ENCODE measurements at regions not wholly inside any gene's neighbourhood (a gene's known extent, or its start where the extent isn't known, plus 50 kb on each side); places are given as distances from the start of the nearest gene placed in this dataset.

GRCh38 chr5:162209005-162209605 lies 141.5 kb downstream of the GABRG2 start:
- CTCF ChIA-PET, result interaction anchor here (0.7 kb wide), 2 partner anchors 9 to 870 kb away, joined by 3 read pairs; no protein-coding TSS in a partner anchor
- POLR2A ChIA-PET, result no interaction called here
- Mint-ChIP-seq H3K4me3 (no peak overlapping the region), H3K27me3 (no peaks in the 10 kb centered on the region), H3K36me3 (ENCODE audit: low read depth) (no peaks in the 10 kb centered on the region), H3K9me3 (ENCODE audit: low read depth) (peaks cover 2% of the 10 kb centered on the region), H3K27ac (no peak overlapping the region), H3K4me1 (no peaks in the 10 kb centered on the region)
- DNase-seq (peak; percentile 24), ATAC-seq (peak; percentile 58)
- intact Hi-C loops (cut with DNase I, micrococcal nuclease), result no loop called here

- Mint-ChIP-seq H3K4me3 (no peak overlapping the region), H3K4me1 (no peaks in the 10 kb centered on the region), H3K27me3 (no peaks in the 10 kb centered on the region), H3K9me3 (ENCODE audit: low read depth) (peaks cover 2% of the 10 kb centered on the region), H3K36me3 (ENCODE audit: low read depth) (no peaks in the 10 kb centered on the region), H3K27ac (no peak overlapping the region)
- POLR2A ChIA-PET, result no interaction called here
- no peak for DNase-seq
- CTCF ChIA-PET, result interaction anchor here (1.0 kb wide), 1 partner anchor 30 kb away, joined by 3 read pairs; no protein-coding TSS in a partner anchor
- intact Hi-C loops (cut with DNase I, micrococcal nuclease), result no loop called here
- no peak for ATAC-seq
Observed at GRCh38 chr5:162214551-162214950, 147.0 kb downstream of the GABRG2 start.

GRCh38 chr5:162217037-162217436 lies 149.5 kb downstream of the GABRG2 start:
- no peak for ATAC-seq
- POLR2A ChIA-PET, result no interaction called here

GRCh38 chr5:162221910-162222309 lies 154.3 kb downstream of the GABRG2 start:
- ChIA-PET POLR2A (no interaction called here), CTCF (no interaction called here)
- Mint-ChIP-seq H3K36me3 (ENCODE audit: low read depth) (no peaks in the 10 kb centered on the region), H3K4me1 (no peaks in the 10 kb centered on the region), H3K27me3 (no peaks in the 10 kb centered on the region), H3K4me3 (no peak overlapping the region), H3K9me3 (ENCODE audit: low read depth) (peaks cover 6% of the 10 kb centered on the region), H3K27ac (no peak overlapping the region)
- intact Hi-C loops (cut with DNase I, micrococcal nuclease), result no loop called here
- DNase-seq (no peak), ATAC-seq (no peak)

More at GRCh38 chr5:162217037-162217436, 149.5 kb downstream of the GABRG2 start:
- Mint-ChIP-seq H3K4me1 (no peaks in the 10 kb centered on the region), H3K9me3 (ENCODE audit: low read depth) (peaks cover 5% of the 10 kb centered on the region), H3K4me3 (no peak overlapping the region), H3K27ac (no peak overlapping the region), H3K36me3 (ENCODE audit: low read depth) (no peaks in the 10 kb centered on the region), H3K27me3 (no peaks in the 10 kb centered on the region)
- no peak for DNase-seq
- CTCF ChIA-PET, result no interaction called here
- intact Hi-C loops (cut with DNase I, micrococcal nuclease), result no loop called here

GRCh38 chr5:162227075-162227474 lies 159.5 kb downstream of the GABRG2 start:
- Mint-ChIP-seq H3K27me3 (no peaks in the 10 kb centered on the region), H3K4me3 (no peak overlapping the region), H3K4me1 (no peaks in the 10 kb centered on the region), H3K27ac (no peak overlapping the region), H3K36me3 (ENCODE audit: low read depth) (no peaks in the 10 kb centered on the region), H3K9me3 (ENCODE audit: low read depth) (peaks cover 9% of the 10 kb centered on the region)
- CTCF ChIA-PET, result no interaction called here
- intact Hi-C loops (cut with DNase I, micrococcal nuclease), result no loop called here
- POLR2A ChIA-PET, result no interaction called here
- ATAC-seq (no peak), DNase-seq (no peak)

GRCh38 chr5:162230348-162230747 lies 162.8 kb downstream of the GABRG2 start:
- intact Hi-C loops (cut with DNase I, micrococcal nuclease), result no loop called here
- Mint-ChIP-seq H3K4me3 (no peak overlapping the region), H3K27me3 (no peaks in the 10 kb centered on the region), H3K27ac (no peak overlapping the region), H3K9me3 (ENCODE audit: low read depth) (peaks cover 17% of the 10 kb centered on the region), H3K36me3 (ENCODE audit: low read depth) (no peaks in the 10 kb centered on the region), H3K4me1 (no peaks in the 10 kb centered on the region)
- ChIA-PET CTCF (interaction anchor here (0.6 kb wide), 1 partner anchor 1630 kb away, joined by 4 read pairs; no protein-coding TSS in a partner anchor), POLR2A (no interaction called here)
- no peak for DNase-seq
- ATAC-seq, result no peak

- CTCF ChIA-PET, result no interaction called here
- intact Hi-C loops (cut with DNase I, micrococcal nuclease), result no loop called here
- no peak for ATAC-seq
- H3K27me3 Mint-ChIP-seq, result no peaks in the 10 kb centered on the region
- no peaks in the 10 kb centered on the region for H3K36me3 Mint-ChIP-seq (ENCODE audit: low read depth)
- POLR2A ChIA-PET, result no interaction called here
- no peak overlapping the region for H3K4me3 Mint-ChIP-seq
- no peak for DNase-seq
- no peak overlapping the region for H3K27ac Mint-ChIP-seq
- no peaks in the 10 kb centered on the region for H3K4me1 Mint-ChIP-seq
- H3K9me3 Mint-ChIP-seq (ENCODE audit: low read depth), result peaks cover 22% of the 10 kb centered on the region
Observed at GRCh38 chr5:162231522-162231921, 163.9 kb downstream of the GABRG2 start.

GRCh38 chr5:162240734-162241133 lies 173.2 kb downstream of the GABRG2 start:
- no peak overlapping the region for H3K27ac Mint-ChIP-seq

GRCh38 chr5:162242416-162242815 lies 174.8 kb downstream of the GABRG2 start:
- DNase-seq (no peak), ATAC-seq (no peak)
- ChIA-PET CTCF (no interaction called here), POLR2A (no interaction called here)
- intact Hi-C loops (cut with DNase I, micrococcal nuclease), result no loop called here
- Mint-ChIP-seq H3K4me3 (no peak overlapping the region), H3K36me3 (ENCODE audit: low read depth) (no peaks in the 10 kb centered on the region), H3K27me3 (no peaks in the 10 kb centered on the region), H3K9me3 (ENCODE audit: low read depth) (peaks cover 3% of the 10 kb centered on the region), H3K4me1 (no peaks in the 10 kb centered on the region), H3K27ac (no peak overlapping the region)

More at GRCh38 chr5:162240734-162241133, 173.2 kb downstream of the GABRG2 start:
- intact Hi-C loops (cut with DNase I, micrococcal nuclease), result no loop called here
- Mint-ChIP-seq H3K27me3 (no peaks in the 10 kb centered on the region), H3K4me1 (no peaks in the 10 kb centered on the region), H3K36me3 (ENCODE audit: low read depth) (no peaks in the 10 kb centered on the region), H3K4me3 (no peak overlapping the region), H3K9me3 (ENCODE audit: low read depth) (peaks cover 16% of the 10 kb centered on the region)
- ChIA-PET POLR2A (no interaction called here), CTCF (interaction anchor here (0.8 kb wide), 1 partner anchor 16 kb away, joined by 3 read pairs; no protein-coding TSS in a partner anchor)
- no peak for DNase-seq
- ATAC-seq, result no peak

GRCh38 chr5:162243651-162244050 lies 176.1 kb downstream of the GABRG2 start:
- Mint-ChIP-seq H3K27me3 (no peaks in the 10 kb centered on the region), H3K9me3 (ENCODE audit: low read depth) (no peaks in the 10 kb centered on the region), H3K36me3 (ENCODE audit: low read depth) (no peaks in the 10 kb centered on the region), H3K4me3 (no peak overlapping the region), H3K27ac (no peak overlapping the region), H3K4me1 (no peaks in the 10 kb centered on the region)
- ChIA-PET POLR2A (no interaction called here), CTCF (no interaction called here)
- ATAC-seq, result no peak
- intact Hi-C loops (cut with DNase I, micrococcal nuclease), result no loop called here
- no peak for DNase-seq

GRCh38 chr5:162248107-162248713 lies 180.6 kb downstream of the GABRG2 start:
- Mint-ChIP-seq H3K36me3 (ENCODE audit: low read depth) (no peaks in the 10 kb centered on the region), H3K27ac (no peak overlapping the region), H3K4me3 (no peak overlapping the region), H3K9me3 (ENCODE audit: low read depth) (peaks cover 4% of the 10 kb centered on the region), H3K27me3 (no peaks in the 10 kb centered on the region), H3K4me1 (no peaks in the 10 kb centered on the region)
- DNase-seq (no peak), ATAC-seq (no peak)
- intact Hi-C loops (cut with DNase I, micrococcal nuclease), result no loop called here
- CTCF ChIA-PET, result interaction anchor here (0.8 to 1.8 kb wide), 4 partner anchors 10 to 396 kb away, joined by 3 to 6 read pairs (median 3); no protein-coding TSS in a partner anchor
- POLR2A ChIA-PET, result no interaction called here

GRCh38 chr5:162256711-162257110 lies 189.1 kb downstream of the GABRG2 start:
- H3K36me3 Mint-ChIP-seq (ENCODE audit: low read depth), result no peaks in the 10 kb centered on the region
- no peaks in the 10 kb centered on the region for H3K4me1 Mint-ChIP-seq
- CTCF ChIA-PET, result interaction anchor here (0.6 to 0.7 kb wide), 2 partner anchors 13 to 16 kb away, joined by 3 read pairs; no protein-coding TSS in a partner anchor
- intact Hi-C loops (cut with DNase I, micrococcal nuclease), result no loop called here
- ATAC-seq, result no peak
- no peak for DNase-seq
- no peak overlapping the region for H3K4me3 Mint-ChIP-seq
- peaks cover 4% of the 10 kb centered on the region for H3K9me3 Mint-ChIP-seq (ENCODE audit: low read depth)
- H3K27ac Mint-ChIP-seq, result no peak overlapping the region
- POLR2A ChIA-PET, result no interaction called here
- H3K27me3 Mint-ChIP-seq, result no peaks in the 10 kb centered on the region
